ENCODE measurements at regions not wholly inside any gene's neighbourhood (a gene's known extent, or its start where the extent isn't known, plus 50 kb on each side); places are given as distances from the start of the nearest gene placed in this dataset.

DNA sequence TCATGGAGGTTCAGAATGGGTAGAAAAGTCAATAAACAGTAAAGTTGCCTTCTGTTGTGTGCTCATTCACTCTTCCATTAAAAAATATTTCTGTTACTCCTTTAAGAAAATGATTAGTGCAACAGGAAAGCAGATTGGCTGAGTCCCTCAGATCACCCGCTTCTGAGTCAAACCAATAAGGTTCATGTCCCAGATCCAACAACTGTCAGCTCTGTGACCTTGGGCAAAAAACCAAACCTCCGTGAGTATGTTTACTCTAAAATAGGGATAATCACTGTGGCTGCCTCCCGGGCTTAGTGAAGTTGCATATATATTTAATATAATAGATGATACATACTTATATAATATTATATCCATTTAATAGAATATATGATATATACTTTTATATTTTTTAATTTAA, 698.5 kb upstream of the RBFOX1 start:
- no peak overlapping the region for H3K4me3 ChIP-seq (ENCODE audit: low read depth, low read length)
- TF ChIP-seq, protein P1, sequence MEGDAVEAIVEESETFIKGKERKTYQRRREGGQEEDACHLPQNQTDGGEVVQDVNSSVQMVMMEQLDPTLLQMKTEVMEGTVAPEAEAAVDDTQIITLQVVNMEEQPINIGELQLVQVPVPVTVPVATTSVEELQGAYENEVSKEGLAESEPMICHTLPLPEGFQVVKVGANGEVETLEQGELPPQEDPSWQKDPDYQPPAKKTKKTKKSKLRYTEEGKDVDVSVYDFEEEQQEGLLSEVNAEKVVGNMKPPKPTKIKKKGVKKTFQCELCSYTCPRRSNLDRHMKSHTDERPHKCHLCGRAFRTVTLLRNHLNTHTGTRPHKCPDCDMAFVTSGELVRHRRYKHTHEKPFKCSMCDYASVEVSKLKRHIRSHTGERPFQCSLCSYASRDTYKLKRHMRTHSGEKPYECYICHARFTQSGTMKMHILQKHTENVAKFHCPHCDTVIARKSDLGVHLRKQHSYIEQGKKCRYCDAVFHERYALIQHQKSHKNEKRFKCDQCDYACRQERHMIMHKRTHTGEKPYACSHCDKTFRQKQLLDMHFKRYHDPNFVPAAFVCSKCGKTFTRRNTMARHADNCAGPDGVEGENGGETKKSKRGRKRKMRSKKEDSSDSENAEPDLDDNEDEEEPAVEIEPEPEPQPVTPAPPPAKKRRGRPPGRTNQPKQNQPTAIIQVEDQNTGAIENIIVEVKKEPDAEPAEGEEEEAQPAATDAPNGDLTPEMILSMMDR (conservative IDR thresholded peaks at IDR 0.05; ENCODE audit: low read depth, low read length) = no peak
- no peak for DNase-seq (ENCODE audit: low read depth)

DNA sequence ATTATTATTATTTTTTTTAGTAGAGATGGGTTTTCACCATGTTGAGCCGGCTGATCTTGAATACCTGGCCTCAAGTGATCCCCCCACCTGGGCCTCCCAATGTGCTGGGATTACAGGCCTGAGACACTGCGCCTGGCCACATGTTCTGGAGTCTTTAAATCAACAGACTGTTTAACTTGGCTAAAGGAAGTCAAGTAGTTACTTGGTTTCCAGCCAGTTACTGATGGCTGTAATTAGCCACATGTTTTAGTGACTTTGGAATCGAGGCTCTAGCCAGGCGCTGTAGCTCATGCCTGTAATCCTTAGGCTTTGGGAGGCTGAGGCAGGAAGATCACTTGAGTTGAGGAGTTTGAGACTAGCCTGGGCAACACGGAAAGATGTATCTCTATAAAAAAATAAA, 699.2 kb upstream of the RBFOX1 start:
- no peak for DNase-seq (ENCODE audit: low read depth)
- TF ChIP-seq, protein P1 (conservative IDR thresholded peaks at IDR 0.05; ENCODE audit: low read depth, low read length) = no peak
- H3K4me3 ChIP-seq (ENCODE audit: low read depth, low read length) = no peak overlapping the region

DNA sequence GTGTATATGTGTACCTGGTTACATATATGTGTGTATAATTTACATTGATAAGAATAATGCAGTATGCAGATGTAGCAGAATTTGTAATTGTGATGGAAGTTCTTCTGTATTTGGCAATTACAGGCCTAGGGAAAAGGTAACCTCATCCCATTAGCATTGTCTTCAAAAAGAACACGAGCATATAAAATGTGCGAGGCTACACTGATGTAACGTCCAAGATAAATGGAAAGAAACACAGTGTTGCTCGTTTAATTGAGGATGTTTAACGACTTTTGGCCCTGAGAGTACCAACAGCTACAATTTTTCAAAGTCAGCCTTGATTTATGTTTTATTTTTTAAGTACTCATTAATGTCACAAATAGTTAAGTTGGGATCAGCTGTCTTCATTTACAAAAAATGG, 703.5 kb upstream of the RBFOX1 start:
- DNase-seq (ENCODE audit: low read depth) = no peak
- TF ChIP-seq, protein P1 (conservative IDR thresholded peaks at IDR 0.05; ENCODE audit: low read depth, low read length) = no peak
- no peak overlapping the region for H3K4me3 ChIP-seq (ENCODE audit: low read depth, low read length)

DNA sequence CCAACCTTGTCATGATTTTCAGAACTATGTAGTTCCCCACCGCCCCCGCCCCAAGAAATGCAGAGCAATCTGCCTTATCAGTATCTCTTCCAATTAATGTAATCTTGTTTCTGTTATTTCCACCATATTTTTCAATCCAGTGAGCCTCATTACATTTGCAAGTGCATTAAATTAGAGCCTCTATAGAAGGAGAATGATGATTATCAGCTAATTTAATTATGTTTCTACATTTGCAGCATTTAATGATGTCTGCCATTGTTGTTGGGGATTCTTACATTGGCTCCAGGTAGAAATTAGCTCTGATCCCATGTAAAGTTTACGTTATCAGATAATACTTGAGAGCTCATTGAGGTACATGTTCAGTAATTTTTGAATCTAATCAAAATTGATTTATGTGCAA, 707.0 kb upstream of the RBFOX1 start:
- no peak overlapping the region for H3K4me3 ChIP-seq (ENCODE audit: low read depth, low read length)
- TF ChIP-seq, protein P1 (conservative IDR thresholded peaks at IDR 0.05; ENCODE audit: low read depth, low read length) = no peak
- DNase-seq (ENCODE audit: low read depth) = no peak

DNA sequence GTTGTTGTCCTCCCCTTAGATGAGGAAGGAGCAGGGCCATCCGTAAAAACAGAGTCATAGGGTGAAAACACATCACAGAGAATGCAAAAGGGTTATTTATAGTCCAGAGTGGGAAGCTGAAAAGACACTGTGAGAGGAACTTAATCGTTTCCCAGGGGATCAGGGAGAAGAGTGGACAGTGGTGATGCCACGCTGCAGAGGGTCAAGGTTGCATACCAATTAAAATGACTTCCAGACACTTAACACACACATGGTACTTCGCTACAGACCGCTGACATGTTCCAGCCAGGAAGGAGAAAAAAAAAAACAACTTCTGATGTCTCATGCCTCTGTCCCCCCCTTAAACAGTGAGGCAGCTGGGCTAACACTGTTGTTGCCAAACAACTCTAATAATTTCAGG, 713.8 kb upstream of the RBFOX1 start:
- no peak overlapping the region for H3K4me3 ChIP-seq (ENCODE audit: low read depth, low read length)
- DNase-seq (ENCODE audit: low read depth) = no peak
- TF ChIP-seq, protein P1 (conservative IDR thresholded peaks at IDR 0.05; ENCODE audit: low read depth, low read length) = no peak

DNA sequence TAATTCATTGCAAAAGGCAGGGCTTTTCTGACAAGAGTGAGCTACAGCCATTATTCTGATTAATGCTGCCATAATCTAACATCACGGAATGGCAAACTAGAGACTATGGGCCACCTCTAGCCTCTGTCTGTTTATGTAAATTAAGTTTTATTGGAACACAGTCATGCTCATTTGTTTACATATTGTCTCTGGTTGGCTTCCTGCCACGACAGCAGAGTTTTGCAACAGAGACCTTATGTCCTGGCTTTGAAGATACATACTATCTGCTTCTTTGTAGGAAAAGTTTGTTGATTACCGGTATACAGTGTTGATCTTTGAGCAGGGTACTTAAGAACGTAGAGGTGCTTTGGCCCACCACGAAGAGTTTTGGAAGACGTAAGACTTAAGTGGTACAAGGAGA, 715.9 kb upstream of the RBFOX1 start:
- no peak overlapping the region for H3K4me3 ChIP-seq (ENCODE audit: low read depth, low read length)
- DNase-seq (ENCODE audit: low read depth) = no peak
- TF ChIP-seq, protein P1 (conservative IDR thresholded peaks at IDR 0.05; ENCODE audit: low read depth, low read length) = no peak

DNA sequence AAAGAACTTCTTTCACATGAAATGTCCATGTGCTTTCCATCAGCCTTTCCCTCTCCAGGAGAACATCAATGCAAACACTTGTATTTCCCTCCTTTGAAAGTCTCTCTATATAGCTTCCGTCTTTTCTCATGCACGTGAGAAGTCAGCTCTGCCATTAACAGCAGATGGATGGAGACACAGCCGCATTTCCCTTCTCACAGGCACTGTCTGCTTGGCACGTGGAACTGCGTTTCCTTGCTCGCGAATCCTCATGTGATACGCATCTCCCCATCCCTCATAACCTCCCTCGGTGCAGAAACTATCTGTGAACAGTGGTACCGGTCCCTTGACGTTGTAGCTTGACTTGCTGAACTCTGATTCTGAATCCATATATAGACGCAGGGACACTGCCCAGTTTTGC, 717.0 kb upstream of the RBFOX1 start:
- H3K4me3 ChIP-seq (ENCODE audit: low read depth, low read length) = no peak overlapping the region
- no peak for DNase-seq (ENCODE audit: low read depth)
- TF ChIP-seq, protein P1 (conservative IDR thresholded peaks at IDR 0.05; ENCODE audit: low read depth, low read length) = no peak
